ENCODE measurements at regions not wholly inside any gene's neighbourhood (a gene's known extent, or its start where the extent isn't known, plus 50 kb on each side); places are given as distances from the start of the nearest gene placed in this dataset.
A peak's percentile ranks its signal among the peaks of the same experiment; 100 is the strongest.

GRCh38 chr4:26065833-26066232 lies 151.8 kb downstream of the SMIM20 start:
- Histone ChIP-seq H3K4me1 (peaks cover 0 to 43% (median 0%) of the 10 kb centered on the region in 10 experiments; a peak in 6 of 20 replicates), H3K9me3 (replicated peaks in 1 of 11) (peaks cover 0 to 4% (median 0%) of the 10 kb centered on the region in 11 experiments; a peak in 2 of 22 replicates), H3K9ac (no peak overlapping the region), H3K36me3 (no peaks in the 10 kb centered on the region), H3K4me3 (no peak overlapping the region), H3K4me2 (peak overlapping the region in 2 of 11 experiments; percentile 11 to 15; a peak in 2 of 22 replicates), H3K27ac (peak overlapping the region in 2 of 11 experiments; percentile 2 to 22; a peak in 1 of 22 replicates), H4K20me1 (no peaks in the 10 kb centered on the region), H3K27me3 (no peaks in the 10 kb centered on the region)
- no peak for TF ChIP-seq Cebpa-rat (IDR thresholded peaks at IDR 0.05)

GRCh38 chr4:26067035-26067434 lies 153.0 kb downstream of the SMIM20 start:
- peaks cover 0 to 6% (median 0%) of the 10 kb centered on the region in 11 experiments; a peak in 2 of 22 replicates for H3K9me3 ChIP-seq (replicated peaks in 1 of 11)
- H3K4me2 ChIP-seq: no peak overlapping the region
- no peak overlapping the region for H3K4me3 ChIP-seq
- H3K9ac ChIP-seq: no peak overlapping the region
- TF ChIP-seq Cebpa-rat (IDR thresholded peaks at IDR 0.05): no peak
- peaks cover 0 to 47% (median 0%) of the 10 kb centered on the region in 10 experiments; a peak in 6 of 20 replicates for H3K4me1 ChIP-seq
- H3K36me3 ChIP-seq: no peaks in the 10 kb centered on the region
- no peaks in the 10 kb centered on the region for H4K20me1 ChIP-seq
- no peaks in the 10 kb centered on the region for H3K27me3 ChIP-seq
- H3K27ac ChIP-seq: no peak overlapping the region

- TF ChIP-seq Cebpa-rat (IDR thresholded peaks at IDR 0.05): no peak
- Histone ChIP-seq H3K9ac (peak overlapping the region in 1 of 11 experiments; percentile 40; a peak in 1 of 22 replicates), H3K27ac (peak overlapping the region in 4 of 11 experiments; percentile 26 to 95 (median 40); a peak in 5 of 22 replicates), H3K4me1 (peaks cover 0 to 61% (median 3%) of the 10 kb centered on the region in 10 experiments; a peak in 10 of 20 replicates), H3K27me3 (no peaks in the 10 kb centered on the region), H3K9me3 (replicated peaks in 1 of 11) (peaks cover 0 to 6% (median 0%) of the 10 kb centered on the region in 11 experiments; a peak in 1 of 22 replicates), H4K20me1 (no peaks in the 10 kb centered on the region), H3K4me2 (peak overlapping the region in 3 of 11 experiments; percentile 12 to 45 (median 13); a peak in 5 of 22 replicates), H3K36me3 (no peaks in the 10 kb centered on the region), H3K4me3 (no peak overlapping the region)
These were observed 155.2 kb downstream of the SMIM20 start for GRCh38 chr4:26069218-26069617.

- Histone ChIP-seq H3K4me1 (peaks cover 0 to 81% (median 26%) of the 10 kb centered on the region in 10 experiments; a peak in 15 of 20 replicates), H3K4me3 (no peak overlapping the region), H3K9ac (no peak overlapping the region), H3K9me3 (replicated peaks in 1 of 11) (peaks cover 0 to 7% (median 4%) of the 10 kb centered on the region in 11 experiments; a peak in 14 of 22 replicates), H3K4me2 (peak overlapping the region in 2 of 11 experiments; percentile 64 to 79; a peak in 4 of 22 replicates), H3K27me3 (no peaks in the 10 kb centered on the region), H4K20me1 (no peaks in the 10 kb centered on the region), H3K36me3 (no peaks in the 10 kb centered on the region), H3K27ac (peak overlapping the region in 4 of 11 experiments; percentile 90 to 99 (median 96); a peak in 8 of 22 replicates)
- no peak for TF ChIP-seq Cebpa-rat (IDR thresholded peaks at IDR 0.05)
These were observed 157.7 kb downstream of the SMIM20 start for GRCh38 chr4:26071688-26072087.

- TF ChIP-seq Cebpa-rat (IDR thresholded peaks at IDR 0.05): no peak
- no peaks in the 10 kb centered on the region for H4K20me1 ChIP-seq
These were observed 160.0 kb downstream of the SMIM20 start for GRCh38 chr4:26073886-26074560.

DNA sequence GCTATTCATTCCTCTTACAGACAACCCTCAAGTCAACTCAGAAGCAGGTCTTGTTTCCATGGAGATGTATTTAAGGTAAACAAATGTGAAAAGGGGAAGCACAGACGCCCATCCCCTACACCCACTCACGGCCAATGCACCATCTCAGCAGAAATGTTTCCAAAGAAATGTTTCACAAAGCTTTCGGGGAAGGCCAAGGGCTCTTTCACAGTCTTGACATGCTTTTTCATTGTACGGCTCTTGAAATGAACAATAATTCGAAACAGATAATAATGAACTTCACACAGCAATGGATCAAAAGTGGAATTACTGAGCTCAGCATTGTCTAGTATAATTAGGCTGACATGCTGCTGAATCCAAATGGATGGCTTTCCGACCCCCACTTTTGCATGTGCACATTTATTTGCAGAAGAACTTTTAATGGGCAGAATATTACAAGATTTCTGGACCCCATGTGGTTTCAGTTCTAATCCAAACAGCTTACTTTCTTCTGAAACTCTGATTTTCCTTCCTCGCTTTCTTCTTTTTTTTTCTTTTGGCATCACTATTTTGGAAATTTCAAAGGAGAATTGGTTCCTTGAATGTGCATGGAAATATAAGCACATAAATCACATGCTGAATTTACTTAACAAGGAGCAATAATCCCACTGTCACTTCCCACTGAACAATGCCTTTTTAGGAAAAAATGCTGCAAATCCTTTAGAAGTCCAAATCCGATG lies 160.9 kb downstream of the SMIM20 start:
- peak overlapping the region in 8 of 11 experiments; percentile 61 to 99 (median 88); a peak in 15 of 22 replicates for H3K27ac ChIP-seq
- peak in 4 of 11 experiments; percentile 17 to 49 (median 30); a peak in 2 of 22 replicates for TF ChIP-seq Cebpa-rat (IDR thresholded peaks at IDR 0.05)
- peaks cover 0 to 96% (median 34%) of the 10 kb centered on the region in 10 experiments; a peak in 15 of 20 replicates for H3K4me1 ChIP-seq
- H3K9me3 ChIP-seq (replicated peaks in 1 of 11): peaks cover 0 to 21% (median 9%) of the 10 kb centered on the region in 11 experiments; a peak in 14 of 22 replicates
- H3K4me3 ChIP-seq: no peak overlapping the region
- H3K9ac ChIP-seq: peak overlapping the region in 5 of 11 experiments; percentile 60 to 91 (median 86); a peak in 9 of 22 replicates
- no peaks in the 10 kb centered on the region for H3K27me3 ChIP-seq
- no peaks in the 10 kb centered on the region for H3K36me3 ChIP-seq
- H3K4me2 ChIP-seq: peak overlapping the region in 8 of 11 experiments; percentile 13 to 85 (median 73); a peak in 13 of 22 replicates
- no peaks in the 10 kb centered on the region for H4K20me1 ChIP-seq

More at GRCh38 chr4:26073886-26074560, 160.0 kb downstream of the SMIM20 start:
- H3K4me3 ChIP-seq: no peak overlapping the region
- H3K9ac ChIP-seq: peak overlapping the region in 5 of 11 experiments; percentile 22 to 91 (median 86); a peak in 9 of 22 replicates
- H3K36me3 ChIP-seq: no peaks in the 10 kb centered on the region
- peaks cover 0 to 21% (median 9%) of the 10 kb centered on the region in 11 experiments; a peak in 14 of 22 replicates for H3K9me3 ChIP-seq (replicated peaks in 1 of 11)
- H3K27me3 ChIP-seq: no peaks in the 10 kb centered on the region
- H3K27ac ChIP-seq: peak overlapping the region in 7 of 11 experiments; percentile 63 to 99 (median 90); a peak in 12 of 22 replicates
- peaks cover 0 to 96% (median 34%) of the 10 kb centered on the region in 10 experiments; a peak in 15 of 20 replicates for H3K4me1 ChIP-seq
- peak overlapping the region in 7 of 11 experiments; percentile 30 to 82 (median 69); a peak in 12 of 22 replicates for H3K4me2 ChIP-seq

DNA sequence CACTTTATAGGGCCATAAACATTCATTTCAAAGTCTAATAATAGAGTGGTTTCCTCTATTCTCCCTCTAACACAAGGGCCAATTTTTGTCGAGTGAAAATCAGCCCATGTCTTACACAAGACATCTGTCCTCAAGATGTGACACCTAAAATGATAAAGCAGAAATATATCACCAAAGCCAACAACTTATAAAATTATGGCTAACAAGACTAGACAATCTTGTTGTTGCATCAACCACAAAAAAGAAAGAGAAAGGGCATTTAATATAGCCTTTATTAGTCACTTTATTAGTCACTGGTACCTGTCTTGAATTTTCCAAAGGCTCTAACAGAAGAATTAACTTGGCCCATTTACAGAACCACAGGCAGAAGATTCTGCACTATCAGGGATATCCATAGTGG lies 161.6 kb downstream of the SMIM20 start:
- no peak overlapping the region for H3K4me3 ChIP-seq
- peak overlapping the region in 7 of 11 experiments; percentile 25 to 91 (median 76); a peak in 12 of 22 replicates for H3K9ac ChIP-seq
- H3K4me1 ChIP-seq: peaks cover 0 to 98% (median 34%) of the 10 kb centered on the region in 10 experiments; a peak in 15 of 20 replicates
- no peaks in the 10 kb centered on the region for H3K27me3 ChIP-seq
- H3K27ac ChIP-seq: peak overlapping the region in 8 of 11 experiments; percentile 61 to 99 (median 88); a peak in 16 of 22 replicates
- H3K9me3 ChIP-seq (replicated peaks in 1 of 11): peaks cover 0 to 21% (median 9%) of the 10 kb centered on the region in 11 experiments; a peak in 14 of 22 replicates
- no peaks in the 10 kb centered on the region for H3K36me3 ChIP-seq
- no peak for TF ChIP-seq Cebpa-rat (IDR thresholded peaks at IDR 0.05)
- no peaks in the 10 kb centered on the region for H4K20me1 ChIP-seq
- peak overlapping the region in 7 of 11 experiments; percentile 10 to 85 (median 77); a peak in 13 of 22 replicates for H3K4me2 ChIP-seq

DNA sequence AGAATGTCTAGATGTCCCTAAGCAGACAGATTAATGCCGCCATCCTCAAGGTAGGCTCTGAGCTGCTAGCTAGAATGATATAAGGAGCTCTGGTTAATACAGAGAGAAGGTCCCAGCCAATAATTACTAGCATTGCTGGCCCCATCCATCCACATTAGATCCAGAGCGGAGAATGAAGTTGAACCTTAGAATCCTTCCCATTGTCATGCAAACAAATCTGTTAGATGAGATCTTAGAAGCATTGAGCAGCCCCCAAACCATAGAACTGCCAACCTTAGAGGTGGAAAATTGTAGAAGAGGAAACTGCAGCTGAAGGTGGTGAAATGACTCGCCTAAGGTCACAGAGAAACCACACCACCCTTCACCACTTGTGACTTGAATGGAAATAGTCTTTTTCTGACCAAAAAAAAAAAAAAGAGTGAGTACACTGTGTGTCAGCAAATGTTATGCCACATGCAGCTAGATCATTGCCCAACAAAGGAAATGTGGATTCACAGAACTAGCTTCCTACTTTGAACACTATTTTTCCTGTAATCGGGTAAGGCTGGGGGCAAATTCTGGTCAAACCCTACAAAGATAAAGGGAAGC lies 162.1 kb downstream of the SMIM20 start:
- Histone ChIP-seq H3K9ac (peak overlapping the region in 7 of 11 experiments; percentile 25 to 91 (median 76); a peak in 13 of 22 replicates), H3K4me2 (peak overlapping the region in 7 of 11 experiments; percentile 10 to 85 (median 77); a peak in 13 of 22 replicates), H3K4me1 (peaks cover 0 to 98% (median 34%) of the 10 kb centered on the region in 10 experiments; a peak in 15 of 20 replicates), H3K27me3 (no peaks in the 10 kb centered on the region), H4K20me1 (no peaks in the 10 kb centered on the region), H3K4me3 (no peak overlapping the region), H3K36me3 (no peaks in the 10 kb centered on the region), H3K9me3 (replicated peaks in 1 of 11) (peaks cover 0 to 20% (median 9%) of the 10 kb centered on the region in 11 experiments; a peak in 14 of 22 replicates), H3K27ac (peak overlapping the region in 9 of 11 experiments; percentile 5 to 99 (median 86); a peak in 16 of 22 replicates)
- peak in 7 of 11 experiments; percentile 43 to 98 (median 91); a peak in 12 of 22 replicates for TF ChIP-seq Cebpa-rat (IDR thresholded peaks at IDR 0.05)
